Stimulated activated CD4-positive, alpha-beta T cell treated with anti-CD3 and anti-CD28 coated beads, TNF-alpha, amount 100 ng/mL, for 24 hours (primary cell): ENCODE measurements at regions not wholly inside any gene's neighbourhood (a gene's known extent, or its start where the extent isn't known, plus 50 kb on each side); places are given as distances from the start of the nearest gene placed in this dataset.
"Not testable (repeated sequence)": the region's sequence is repeated elsewhere in the genome, so short reads cannot be mapped to it uniquely, and the experiment has no call there.

Experiments used
- DNase-seq, 3 experiments: peaks; one replicate each; pipeline ENCODE4 v3.0.0-alpha.2; 2020; ENCODE audit warnings: low read depth in 3 of 3

DNA sequence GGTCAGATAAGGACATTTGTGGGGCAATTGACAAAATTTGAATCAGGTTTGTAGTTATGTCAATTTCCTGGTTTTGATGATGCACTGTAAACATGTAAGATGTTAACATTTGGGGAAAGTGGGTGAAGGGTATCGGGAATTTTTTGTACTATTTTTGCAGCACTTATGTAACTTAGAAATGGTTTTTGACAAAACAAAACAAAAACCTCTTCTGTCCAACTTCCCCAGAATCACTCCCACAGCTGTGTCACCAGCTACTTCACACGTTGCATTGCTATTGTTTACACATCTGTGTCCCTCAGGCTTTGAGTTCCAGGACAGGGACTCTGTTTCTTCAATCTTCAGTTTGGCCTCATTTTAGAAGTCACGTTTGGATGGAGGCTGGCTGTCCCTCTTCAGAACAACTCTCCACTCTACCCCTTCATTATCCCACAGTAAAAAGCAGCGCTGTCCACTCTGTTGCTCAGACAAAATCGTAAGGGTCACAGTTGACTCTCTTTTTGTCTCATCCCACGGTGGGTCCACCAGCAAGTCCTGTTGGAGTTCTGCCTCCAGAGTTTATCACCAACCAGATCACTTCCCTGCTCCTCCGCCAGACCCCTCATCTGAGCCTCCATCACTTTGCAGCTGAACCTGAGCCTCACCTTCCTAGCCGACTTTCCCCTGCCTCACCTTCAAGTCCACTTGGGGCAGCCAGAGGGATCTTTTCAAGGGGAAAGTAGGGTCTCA lies 63.2 kb downstream of the NENF start:
- no peak for DNase-seq

DNA sequence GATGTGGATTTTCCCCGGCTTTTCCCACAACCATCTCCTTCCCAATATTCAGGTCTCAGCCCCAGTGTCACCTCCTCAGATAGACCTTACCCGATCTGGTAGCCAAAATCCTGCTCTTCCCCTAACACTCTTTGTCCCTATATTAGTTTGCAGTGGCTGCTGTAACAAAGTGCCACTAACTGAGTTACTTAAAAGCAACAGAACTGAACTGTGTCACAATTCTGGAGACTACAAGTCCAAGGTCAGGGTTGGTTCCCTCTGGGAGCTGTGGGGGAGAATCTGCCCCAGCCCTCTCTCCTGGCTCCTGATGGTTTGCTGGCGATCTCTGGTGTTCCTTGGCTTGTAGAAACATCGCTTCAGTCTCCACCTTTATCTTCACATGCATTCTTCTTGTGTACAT lies 64.0 kb downstream of the NENF start:
- DNase-seq, result no peak

DNA sequence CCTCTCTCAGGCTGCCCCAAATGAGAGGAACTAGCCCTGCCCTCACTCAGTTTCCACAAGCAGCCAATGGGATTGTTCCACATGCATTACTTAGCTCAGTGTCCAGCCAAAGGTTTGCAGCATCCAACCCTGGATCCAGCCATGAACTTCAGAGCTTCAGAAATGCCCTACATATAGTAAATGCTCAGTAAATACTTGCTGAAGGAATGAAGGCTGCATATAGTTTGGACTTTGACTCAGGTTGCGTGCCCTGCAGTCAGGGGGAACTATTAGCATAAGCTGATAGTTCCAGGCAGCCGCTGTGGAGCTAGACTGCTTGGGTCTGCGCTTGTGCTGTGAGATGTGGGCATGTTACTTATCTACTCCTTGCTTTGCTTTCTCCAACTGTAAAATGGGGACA lies 64.8 kb downstream of the NENF start:
- no peak for DNase-seq

DNA sequence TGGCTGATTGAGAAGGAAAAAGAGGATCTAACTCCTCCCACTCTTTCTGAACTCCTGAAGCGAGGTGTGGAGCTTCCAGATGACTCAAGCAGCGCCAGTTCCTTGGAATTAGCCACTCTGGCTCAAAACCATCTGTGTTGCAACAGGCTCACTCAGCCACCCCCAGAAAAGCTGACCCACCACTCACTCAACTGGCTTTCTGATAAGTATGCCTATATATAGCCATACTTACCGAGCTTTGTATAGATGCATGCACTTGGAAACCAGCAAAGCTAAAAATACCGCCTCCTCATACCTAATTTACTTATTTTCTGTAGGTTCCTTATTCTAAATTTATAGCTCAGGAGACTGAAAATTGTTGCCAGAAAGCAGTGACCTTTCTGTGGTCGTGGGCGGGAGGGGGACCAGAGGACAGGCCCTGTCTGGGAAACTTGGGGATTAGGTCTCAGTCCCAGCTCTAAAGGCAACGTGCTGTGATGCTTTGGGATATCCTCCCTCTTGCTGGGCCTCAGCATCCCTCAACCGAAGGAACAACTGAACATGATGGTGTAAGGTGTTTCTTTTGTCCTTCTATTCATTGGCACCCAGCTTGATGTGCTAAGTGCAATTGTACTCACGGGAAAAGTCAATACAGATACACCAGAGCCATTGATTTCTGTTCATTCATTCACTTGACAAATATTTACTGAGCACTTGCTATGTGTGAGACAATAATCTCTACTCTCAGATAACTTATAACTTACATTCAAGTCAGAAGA lies 65.7 kb downstream of the NENF start:
- DNase-seq, result no peak

DNA sequence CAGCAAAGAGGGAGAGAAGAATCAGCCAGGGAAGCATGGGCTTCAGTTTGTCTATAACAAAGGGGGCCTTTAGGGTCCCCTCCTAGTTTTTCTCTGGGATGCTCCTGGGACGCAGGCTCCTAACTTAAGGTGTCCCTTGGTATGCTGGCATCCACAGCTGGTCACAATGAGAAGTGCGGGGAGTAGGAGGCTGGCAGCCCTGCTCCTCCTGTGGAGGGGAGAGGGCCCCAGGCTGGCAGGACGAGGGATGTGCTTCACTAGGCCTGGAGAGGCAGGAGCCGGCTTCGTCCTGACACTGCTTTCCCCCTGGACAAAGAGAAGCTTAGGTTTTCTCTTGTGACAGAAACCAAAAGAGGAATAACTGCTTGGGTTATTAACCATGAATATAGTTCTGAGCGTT lies 67.6 kb downstream of the NENF start:
- no peak for DNase-seq

DNA sequence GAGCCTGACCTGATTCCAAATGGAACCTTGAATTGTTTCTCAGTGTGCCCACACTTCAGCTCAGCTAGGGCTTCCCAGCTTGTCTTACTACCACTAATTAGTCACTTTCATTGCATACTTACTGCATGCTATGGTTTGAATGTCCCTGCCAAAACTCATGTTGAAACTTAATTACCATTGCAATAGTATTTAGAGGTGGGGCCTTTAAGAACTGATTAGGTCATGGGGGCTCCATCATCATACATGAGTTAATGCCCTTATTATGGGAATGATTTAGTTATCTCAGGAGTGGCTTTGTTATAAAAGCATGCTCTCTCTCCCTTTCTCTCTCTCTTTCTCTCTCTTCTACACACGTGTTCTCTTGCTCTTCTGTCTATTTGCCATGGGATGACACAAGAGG lies 68.3 kb downstream of the NENF start:
- DNase-seq, result no peak

DNA sequence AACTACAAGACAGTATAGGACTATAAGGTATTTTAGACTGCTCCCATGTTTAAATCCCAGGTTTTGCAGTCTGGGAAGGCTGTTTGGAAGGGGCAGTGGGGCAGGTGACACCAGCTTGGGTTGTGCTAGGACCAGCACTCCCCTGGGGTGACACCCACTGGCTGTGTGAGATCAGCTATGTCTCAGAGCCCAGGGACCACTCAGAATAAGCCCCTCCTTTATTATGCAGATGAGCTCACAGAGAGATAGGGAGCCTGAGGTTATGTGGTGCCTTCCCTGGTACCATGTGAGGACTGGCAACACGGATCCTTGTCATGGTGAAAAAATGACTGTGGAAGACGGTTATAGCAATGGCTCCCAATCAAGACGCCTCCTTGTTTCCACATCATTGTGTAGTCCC lies 71.0 kb downstream of the NENF start:
- DNase-seq, result no peak

DNA sequence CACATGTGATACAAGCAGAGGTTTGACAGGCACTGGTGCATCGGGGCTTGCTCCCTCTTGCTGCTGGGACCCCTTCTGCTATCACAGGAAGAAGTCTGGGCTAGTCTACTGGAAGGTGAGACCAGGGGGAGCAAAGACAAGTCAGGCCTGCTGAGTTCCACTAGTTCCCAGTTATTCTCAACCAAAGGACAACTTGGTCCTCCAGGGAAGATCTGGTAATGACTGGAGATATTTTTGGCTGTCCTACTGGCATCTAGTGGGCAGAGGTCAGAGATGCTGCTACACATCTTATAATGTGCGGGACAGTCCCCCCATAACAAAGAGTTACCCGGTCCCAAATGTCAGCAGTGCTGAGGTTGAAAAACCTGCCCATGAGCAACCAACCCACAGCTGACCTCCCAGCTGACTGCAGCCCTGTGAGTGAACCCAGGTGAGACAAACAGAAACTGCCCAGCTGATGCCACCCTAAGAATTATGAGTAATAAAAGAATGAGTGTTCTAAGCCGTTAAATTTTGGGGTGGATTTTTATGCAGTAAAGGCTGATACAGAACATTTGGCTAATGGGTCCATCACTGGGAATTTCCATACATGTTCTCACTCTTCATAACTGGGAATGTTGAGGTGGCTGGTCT lies 71.6 kb downstream of the NENF start:
- DNase-seq, result no peak

DNA sequence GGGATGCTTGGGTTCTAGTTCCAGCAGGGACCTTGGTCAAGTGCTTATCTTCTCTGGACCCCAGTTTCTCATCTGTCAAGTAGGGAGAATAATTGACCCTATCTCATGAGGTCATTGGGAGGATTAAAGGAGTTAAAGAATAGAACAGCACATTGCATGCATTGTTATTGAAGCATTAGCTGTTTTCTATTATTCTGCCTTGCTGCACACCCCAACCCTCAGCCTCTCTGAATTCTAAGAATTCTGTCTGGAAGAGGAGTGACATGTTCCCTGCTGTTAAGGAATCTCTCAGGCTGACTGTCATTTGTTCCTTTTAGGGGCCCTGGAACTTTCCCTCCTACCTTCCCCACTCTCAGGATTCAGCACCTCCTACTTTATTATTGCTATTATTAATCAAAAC lies 73.9 kb downstream of the NENF start:
- no peak for DNase-seq

DNA sequence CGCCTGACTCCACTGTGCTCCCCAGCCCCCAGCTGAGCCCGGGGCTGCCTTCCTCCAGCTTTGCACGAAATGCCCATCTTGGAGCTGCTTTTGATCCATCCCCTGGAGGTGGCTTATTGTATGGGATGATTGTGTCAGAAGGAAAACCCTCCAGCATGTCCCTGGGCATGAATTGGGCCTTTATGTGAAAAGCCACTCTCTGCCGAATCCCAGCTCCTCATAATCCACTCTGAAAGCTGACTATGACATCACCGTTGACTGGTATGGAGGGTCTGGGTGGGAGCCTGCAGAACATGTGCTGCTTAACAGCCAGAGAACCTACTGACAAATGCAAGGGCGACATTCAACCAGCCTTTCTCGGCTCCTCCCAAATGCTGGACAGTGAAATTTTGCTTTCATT lies 74.6 kb downstream of the NENF start:
- DNase-seq, result no peak

DNA sequence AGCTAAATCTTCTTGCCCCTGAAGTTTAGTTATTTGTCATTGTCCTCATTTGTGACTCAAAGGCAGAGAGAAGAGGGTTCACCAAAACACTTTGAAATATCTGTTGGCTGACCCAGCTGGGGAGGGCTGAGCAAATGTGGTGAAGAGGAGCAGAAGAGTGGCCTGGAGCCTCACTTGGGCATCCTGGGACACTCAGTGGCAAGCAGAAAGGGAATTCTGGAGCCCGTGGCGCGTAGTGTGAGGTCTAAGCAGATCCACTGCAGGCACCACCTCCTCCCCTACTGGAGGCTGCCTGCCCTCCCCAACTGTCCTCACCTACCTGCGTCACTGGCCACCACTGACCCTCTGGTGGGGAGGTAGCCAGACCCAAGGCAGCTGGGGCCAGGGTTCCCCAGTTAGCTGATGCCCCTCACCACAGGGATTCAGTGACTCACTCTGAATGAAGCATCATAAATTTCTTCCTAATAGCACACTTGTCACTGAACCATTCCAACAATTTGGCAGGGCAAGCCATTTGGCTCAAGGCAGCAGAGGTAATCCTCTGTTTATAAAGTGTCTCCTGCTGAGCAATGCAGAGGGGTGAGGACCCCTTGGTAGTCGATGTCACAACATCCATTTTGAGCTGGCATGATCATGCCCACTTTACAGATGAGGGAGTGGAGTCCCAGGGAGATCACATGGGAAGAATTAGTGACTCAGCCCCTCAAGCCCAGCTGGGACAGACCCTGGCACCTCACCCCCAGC lies 80.3 kb downstream of the NENF start:
- DNase-seq, result no peak

DNA sequence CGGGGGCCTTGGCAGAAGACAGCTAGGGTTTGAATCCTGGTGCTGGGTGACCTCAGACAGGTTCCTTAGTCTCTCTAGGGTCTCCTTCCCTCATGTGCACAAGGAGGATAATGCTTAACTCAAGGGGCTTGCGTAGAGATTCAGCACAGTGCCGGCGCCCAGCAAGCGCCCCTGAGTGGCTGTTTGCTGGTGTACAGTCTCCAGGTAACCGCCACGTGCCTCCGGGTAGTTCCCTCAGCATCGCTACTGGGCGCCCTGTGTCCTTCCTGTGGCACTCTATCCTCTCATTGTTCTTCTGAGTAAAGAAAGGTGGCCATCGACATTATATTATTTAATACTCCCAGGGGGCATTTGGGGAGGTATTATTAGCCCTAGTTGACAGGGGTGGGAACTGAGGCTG lies 80.9 kb downstream of the NENF start:
- no peak for DNase-seq

DNA sequence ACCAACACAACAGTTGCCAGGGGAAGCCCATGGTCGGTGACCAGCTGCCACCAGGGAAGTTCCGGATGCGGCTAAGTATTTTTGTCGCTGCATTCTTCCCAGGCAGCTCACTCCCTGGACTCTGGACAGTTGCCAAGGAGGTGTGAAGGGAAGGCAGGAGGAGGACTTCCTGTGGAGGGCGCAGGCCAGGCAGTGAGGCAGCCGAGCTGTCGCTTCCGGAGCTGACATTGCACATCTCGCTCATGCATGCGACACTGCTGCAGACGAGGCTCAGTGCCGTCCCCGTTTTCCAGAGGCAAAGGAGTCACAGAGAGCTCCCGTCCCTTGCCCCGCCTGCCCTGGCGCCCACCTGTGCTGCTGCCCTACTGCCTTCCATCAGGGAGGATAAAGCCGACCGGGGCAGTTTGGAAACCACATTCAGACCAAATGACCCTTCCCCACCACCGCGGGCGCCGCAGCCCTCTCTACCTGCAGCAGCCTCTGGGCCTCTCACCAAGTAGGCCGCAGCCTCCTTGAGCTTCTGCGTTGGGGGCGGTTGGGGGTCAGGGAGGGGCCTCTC lies 81.4 kb downstream of the NENF start:
- peak in 1 of 3 experiments; percentile 15 for DNase-seq

DNA sequence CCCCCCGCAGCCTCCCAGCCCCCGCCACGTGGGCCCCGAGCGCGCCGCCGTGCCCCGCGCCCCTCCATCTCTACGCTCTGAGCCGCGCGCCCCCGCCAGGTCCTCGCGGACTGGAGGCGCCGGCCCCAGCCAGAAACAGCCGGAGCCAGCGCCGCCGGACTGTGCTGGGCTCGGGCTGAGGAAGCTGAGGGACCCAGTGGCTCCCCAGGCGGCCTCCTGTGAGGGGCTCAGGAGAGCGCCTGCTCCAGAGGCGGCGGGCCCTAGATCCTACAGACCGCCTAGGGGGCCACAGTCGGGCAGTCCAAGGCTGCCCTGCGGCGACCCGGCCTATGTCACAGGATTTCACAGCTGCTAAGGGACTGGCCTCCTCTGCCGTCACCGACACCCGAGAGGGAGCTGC lies 82.1 kb downstream of the NENF start:
- DNase-seq, result no peak

DNA sequence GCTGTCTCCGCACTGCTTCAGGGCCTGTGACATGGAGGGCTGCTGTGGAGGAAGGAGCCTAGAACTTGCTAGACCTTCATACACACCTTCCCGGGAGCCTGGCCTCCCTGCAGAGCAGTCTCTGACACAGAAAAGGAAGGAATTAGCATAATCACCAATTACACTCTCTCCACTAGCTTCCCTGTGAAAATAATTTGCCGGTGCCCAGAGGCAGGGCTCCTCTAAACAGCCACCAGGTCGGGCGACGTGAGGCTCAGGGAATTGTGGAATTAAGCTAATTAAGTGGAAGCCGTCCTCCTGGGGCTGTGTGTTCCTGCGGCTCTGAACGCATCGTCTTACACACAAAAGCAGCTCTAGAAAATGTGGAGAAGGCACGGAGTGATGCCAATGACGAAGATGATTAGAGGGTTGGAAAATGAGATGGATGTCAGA lies 82.6 kb downstream of the NENF start:
- DNase-seq, result no peak

DNA sequence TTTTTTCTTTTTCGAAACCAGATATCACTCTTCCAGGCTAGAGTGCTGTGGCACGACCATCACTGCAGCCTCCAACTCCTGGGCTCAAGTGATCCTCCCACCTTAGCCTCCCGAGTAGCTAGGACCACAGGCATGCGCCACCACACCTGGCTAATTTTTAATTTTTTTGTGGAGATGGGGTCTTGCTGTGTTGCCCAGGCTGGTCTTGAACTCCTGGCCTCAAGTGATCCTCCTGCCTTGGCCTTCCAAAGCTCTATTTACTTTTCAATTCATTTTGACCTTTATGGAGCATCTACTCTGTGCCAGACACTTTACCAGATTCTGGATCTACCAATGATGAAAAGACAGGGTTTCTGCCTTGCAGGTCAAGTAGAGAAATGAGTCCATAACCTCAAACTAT lies 83.3 kb downstream of the NENF start:
- DNase-seq, result not testable (repeated sequence)

DNA sequence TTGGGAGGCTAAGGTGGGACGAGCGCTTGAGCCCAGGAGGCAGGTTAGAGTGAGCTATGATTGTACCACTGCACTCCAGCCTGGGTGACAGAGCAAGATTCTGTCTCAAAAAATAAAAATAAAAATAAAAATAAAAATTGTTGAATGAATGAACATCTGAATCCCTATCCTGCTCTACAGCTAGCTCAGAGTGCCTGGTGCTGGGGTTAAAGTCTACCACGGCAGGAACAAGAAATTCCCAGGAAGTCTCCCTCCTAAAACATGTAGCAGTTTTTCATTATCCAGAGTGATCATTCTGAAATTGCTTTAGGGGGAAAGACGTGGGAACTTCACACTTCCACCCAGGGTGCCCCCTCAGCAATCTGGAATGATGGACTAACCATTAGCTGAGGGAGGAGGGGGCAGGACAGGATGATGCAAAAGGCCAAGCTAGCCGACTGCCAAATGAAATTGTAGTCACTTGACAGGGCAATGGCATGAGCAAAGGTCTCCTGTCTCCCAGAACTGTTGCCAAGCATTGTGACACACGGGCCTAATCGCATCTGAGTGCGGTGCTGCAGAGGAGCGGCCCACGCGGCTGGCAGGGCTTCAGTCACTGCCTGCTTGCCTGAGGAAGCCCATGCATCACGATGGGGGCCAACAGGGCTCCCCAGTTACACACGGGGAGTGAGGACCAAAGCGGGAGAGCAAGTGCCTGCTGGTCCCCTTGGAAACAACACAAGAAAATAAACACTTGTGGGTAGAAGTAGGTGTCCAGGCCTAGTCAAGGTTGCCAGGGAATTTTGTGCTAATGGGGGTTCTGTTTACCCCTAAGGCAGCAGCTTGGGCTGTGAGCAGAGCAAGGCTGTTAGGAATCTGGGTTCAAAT lies 85.7 kb downstream of the NENF start:
- DNase-seq, result no peak

DNA sequence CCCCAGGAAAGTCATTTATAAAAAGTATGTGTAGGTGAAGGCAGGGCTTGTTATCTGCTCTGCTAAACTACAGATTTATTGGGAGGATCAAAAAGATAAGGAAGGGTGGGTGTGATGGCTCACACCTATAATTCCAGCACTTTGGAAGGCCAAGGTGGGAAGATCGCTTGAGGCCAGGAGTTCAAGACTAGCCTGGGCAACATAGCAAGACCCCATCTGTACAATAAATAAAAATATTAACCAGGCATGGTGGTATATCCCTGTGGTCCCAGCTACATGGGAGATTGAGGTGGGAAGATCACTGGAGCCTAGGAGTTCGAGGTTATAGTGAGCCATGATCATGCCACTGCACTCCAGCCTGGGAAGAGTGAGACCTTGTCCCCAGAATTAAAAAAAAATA lies 86.4 kb downstream of the NENF start:
- no peak for DNase-seq

DNA sequence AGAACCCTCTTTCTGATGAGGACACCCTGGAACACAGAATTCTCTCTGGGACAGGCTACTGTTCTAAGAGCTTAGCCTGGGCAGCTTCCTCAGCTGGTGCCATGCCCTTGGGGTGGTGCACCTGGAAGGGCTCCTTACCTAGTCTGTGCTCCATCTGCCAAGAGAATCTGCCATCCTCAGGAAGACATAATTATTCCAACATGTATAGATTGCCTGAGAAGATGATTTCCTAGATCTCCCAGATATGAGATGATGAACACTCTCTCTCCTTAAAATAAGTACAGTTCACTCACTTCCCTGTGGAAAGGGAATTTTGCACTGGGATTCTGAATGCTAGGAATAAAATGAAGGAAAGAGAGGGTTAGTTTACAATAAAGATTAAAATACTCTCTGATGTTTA lies 87.6 kb downstream of the NENF start:
- DNase-seq, result no peak

DNA sequence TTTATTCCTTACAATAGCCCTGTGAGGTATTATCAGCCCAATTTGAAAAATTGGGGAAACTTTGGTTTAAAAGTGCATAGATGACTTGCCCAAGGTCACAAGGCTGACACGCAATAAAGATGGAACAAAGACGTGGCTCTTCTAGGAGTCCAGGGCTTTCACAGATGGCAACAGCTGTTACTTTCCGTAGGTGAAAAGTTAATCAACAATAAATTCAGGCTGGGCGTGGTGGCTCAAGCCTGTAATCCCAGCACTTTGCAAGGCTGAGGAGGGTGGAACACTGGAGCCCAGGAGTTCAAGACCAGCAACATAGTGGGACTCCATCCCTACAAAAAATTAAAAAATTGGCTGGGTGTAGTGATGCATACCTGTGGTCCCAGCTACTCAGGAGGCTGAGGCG lies 87.8 kb upstream of the ATF3 start:
- DNase-seq, result no peak

DNA sequence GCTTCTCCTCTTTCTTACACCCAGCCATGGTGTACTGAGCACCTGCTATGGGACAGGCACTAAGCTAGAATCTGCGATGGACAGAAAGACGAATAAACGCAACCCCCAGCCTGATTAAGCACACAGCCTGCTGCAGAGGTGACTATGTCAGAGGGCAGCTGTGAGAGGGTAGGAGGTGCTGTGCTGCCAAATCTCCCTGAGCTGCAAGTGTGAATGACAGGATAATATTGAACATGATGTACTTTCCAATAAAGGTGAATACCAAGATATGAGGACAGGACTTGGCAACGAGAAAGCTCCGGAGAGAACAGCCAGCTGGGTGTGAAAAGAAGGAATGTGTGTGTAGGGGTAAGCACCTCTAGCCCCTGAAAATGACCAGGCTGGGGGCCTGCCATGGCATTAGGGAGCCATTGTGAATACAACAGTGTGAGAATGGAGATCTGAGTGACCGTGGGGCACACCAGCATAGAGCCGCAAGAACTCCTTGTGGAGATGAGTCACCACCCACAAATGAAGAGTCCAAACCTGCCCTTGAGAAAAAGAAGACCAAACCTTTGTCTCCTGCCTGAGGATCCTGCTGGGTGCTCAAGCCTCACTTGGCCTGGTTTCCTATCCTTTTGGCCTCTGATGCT lies 83.0 kb upstream of the ATF3 start:
- no peak for DNase-seq
